HCT116 (cell line): ENCODE measurements at regions not wholly inside any gene's neighbourhood (a gene's known extent, or its start where the extent isn't known, plus 50 kb on each side); places are given as distances from the start of the nearest gene placed in this dataset.

Experiments used
- ATAC-seq: fragments of 200-7000 bp; cut with Tn5 transposase; 2 replicates; pipeline ENCODE4 v1.9.1; 2020; ENCODE audit warnings: mild to moderate bottlenecking, moderate library complexity
- BruUV-seq: library from RNA; stranded (reverse); fragments of 400-500 nt; replicated peaks from 2 replicates; lab custom pipeline; 2021; lab: Mats Ljungman, UMichigan
- CTCF ChIA-PET: fragments of 300-600 bp; sonication (Branson Sonifier 250); formaldehyde crosslinking; loops from one replicate; lab custom pipeline; 2021; ENCODE audit warnings: antibody characterized with exemption; lab: Charles Lee
- POLR2A ChIA-PET: fragments of 300-600, 350-600 bp; sonication (Branson Sonifier 250); formaldehyde crosslinking; loops from one replicate; lab custom pipeline; 2021; ENCODE audit warnings: antibody characterized with exemption; lab: Charles Lee
- RAD21 ChIA-PET, 2 experiments: fragments of 300-600 bp; sonication (Branson Sonifier 250); formaldehyde crosslinking; loops; one replicate each; lab custom pipeline; 2023; ENCODE audit warnings: low total read pairs in 2 of 2; ENCODE audit not compliant: uncharacterized antibody in 2 of 2, unreplicated experiment in 2 of 2, low non-redundant PET in 1 of 2; lab: Charles Lee
- DNase-seq: peaks from one replicate; pipeline ENCODE4 v3.0.0-alpha.2; 2010; ENCODE audit warnings: low read depth, low spot score
- H2AFZ ChIP-seq: fragments of 200-600 bp; shearing (Covaris generic), sonication (generic); 2 replicates; pipeline ENCODE4 v1.6.1; 2017; ENCODE audit warnings: low read depth, mixed run types, mixed read lengths, antibody characterized with exemption, low read length; ENCODE audit not compliant: poor library complexity, severe bottlenecking
- H3K27ac ChIP-seq: 2 replicates; pipeline ENCODE4 v1.5.1; 2012; ENCODE audit warnings: low read depth, low read length
- H3K27me3 ChIP-seq: fragments of 200-600 bp; sonication (generic); 2 replicates; pipeline ENCODE4 v1.6.1; 2016; ENCODE audit warnings: mixed run types, low read length, mixed read lengths; ENCODE audit not compliant: insufficient read depth
- H3K36me3 ChIP-seq, 2 experiments: fragments of 200-500 bp in 1 of 2; fragments of 200-600 bp in 1 of 2; sonication (Bioruptor generic) in 1 of 2; sonication (generic) in 1 of 2; 2 replicates each; pipeline versions ENCODE4 v1.5.1 to v1.6.1; 2014 to 2016; ENCODE audit warnings: low read length in 2 of 2, inconsistent platforms in 1 of 2, mixed read lengths in 1 of 2, mixed run types in 1 of 2; ENCODE audit not compliant: insufficient read depth in 2 of 2, control insufficient read depth in 1 of 2
- H3K4me1 ChIP-seq, 2 experiments: fragments of 200-600 bp in 1 of 2; sonication (generic) in 1 of 2; 2 replicates each; pipeline versions ENCODE4 v1.5.1 to v1.6.1; 2012 to 2017; ENCODE audit warnings: low read length in 2 of 2, inconsistent platforms in 1 of 2, mild to moderate bottlenecking in 1 of 2, mixed read lengths in 1 of 2, mixed run types in 1 of 2, moderate library complexity in 1 of 2; ENCODE audit not compliant: insufficient read depth in 2 of 2, control insufficient read depth in 1 of 2
- H3K4me2 ChIP-seq: fragments of 200-600 bp; sonication (generic); 2 replicates; pipeline ENCODE4 v1.6.1; 2017; ENCODE audit warnings: mixed run types, low read length, mixed read lengths
- H3K4me3 ChIP-seq, 2 experiments: fragments of 200-600 bp in 1 of 2; sonication (generic) in 1 of 2; replicated peaks in 1 of 2; 2 replicates each; pipeline ENCODE4 v1.5.1; 2011 to 2016; ENCODE audit warnings: low read length in 2 of 2, control low read depth in 1 of 2, low read depth in 1 of 2, mild to moderate bottlenecking in 1 of 2, mixed read lengths in 1 of 2, mixed run types in 1 of 2
- H3K79me2 ChIP-seq: fragments of 200-600 bp; sonication (generic); 2 replicates; pipeline ENCODE4 v1.6.1; 2017; ENCODE audit warnings: mild to moderate bottlenecking, mixed run types, low read length, moderate library complexity, mixed read lengths; ENCODE audit not compliant: insufficient read depth
- H3K9ac ChIP-seq: fragments of 200-600 bp; sonication (generic); 2 replicates; pipeline ENCODE4 v1.6.1; 2016; ENCODE audit warnings: low read length, mixed read lengths
- H3K9me2 ChIP-seq: fragments of 200-600 bp; sonication (generic), shearing (Covaris generic); 2 replicates; pipeline ENCODE4 v1.6.1; 2017; ENCODE audit warnings: mixed run types, mild to moderate bottlenecking, moderate library complexity; ENCODE audit not compliant: insufficient read depth
- H3K9me3 ChIP-seq, 2 experiments: fragments of 200-500 bp in 1 of 2; fragments of 200-600 bp in 1 of 2; sonication (Bioruptor generic) in 1 of 2; sonication (generic) in 1 of 2; 2 replicates each; pipeline ENCODE4 v1.6.1; 2014 to 2017; ENCODE audit warnings: low read length in 2 of 2, mixed read lengths in 2 of 2, inconsistent platforms in 1 of 2, low read depth in 1 of 2, mild to moderate bottlenecking in 1 of 2, mixed run types in 1 of 2, moderate library complexity in 1 of 2; ENCODE audit not compliant: control insufficient read depth in 1 of 2, insufficient read depth in 1 of 2
- H4K20me1 ChIP-seq: fragments of 200-600 bp; sonication (generic), shearing (Covaris generic); 2 replicates; pipeline ENCODE4 v1.6.1; 2017; ENCODE audit warnings: mixed run types, mild to moderate bottlenecking, moderate library complexity; ENCODE audit not compliant: insufficient read depth
- EGR1 ChIP-seq: IDR thresholded peaks from 2 replicates; pipeline ENCODE4 v1.6.1; 2012; ENCODE audit warnings: low read depth
- FOSL1 ChIP-seq: IDR thresholded peaks from 2 replicates; pipeline ENCODE4 v1.6.1; 2012; ENCODE audit warnings: low read depth
- MAX ChIP-seq: IDR thresholded peaks from 2 replicates; pipeline ENCODE4 v1.6.1; 2012
- POLR2A ChIP-seq: IDR thresholded peaks from 2 replicates; pipeline ENCODE4 v1.7.0; 2011; ENCODE audit warnings: borderline replicate concordance; ENCODE audit not compliant: insufficient read depth, insufficient read length; ENCODE audit errors: extremely low read depth
- POLR2AphosphoS5 ChIP-seq: IDR thresholded peaks from 2 replicates; pipeline ENCODE4 v1.6.1; 2011; ENCODE audit warnings: mild to moderate bottlenecking, low read depth, low read length, moderate library complexity
- SRF ChIP-seq: IDR thresholded peaks from 2 replicates; pipeline ENCODE4 v1.6.1; 2012; ENCODE audit warnings: low read depth
- TCF7L2 ChIP-seq: IDR thresholded peaks from 2 replicates; pipeline ENCODE4 v1.7.0; 2011; ENCODE audit warnings: borderline replicate concordance, inconsistent platforms; ENCODE audit not compliant: insufficient read depth, insufficient read length; ENCODE audit errors: extremely low read depth
- ZNF274 ChIP-seq: fragments of 200-500 bp; sonication (Bioruptor generic); IDR thresholded peaks from 2 replicates; pipeline ENCODE4 v1.6.1; 2014; ENCODE audit warnings: mild to moderate bottlenecking, low read depth, low read length, inconsistent platforms
- intact Hi-C: fragments of 100-400 bp; cut with micrococcal nuclease; formaldehyde crosslinking; loops from 2 replicates; pipeline ENCODE4 v1.10.0; 2022
- TF ChIP-seq, protein P1 (sequence below), 3 experiments: fragments of 200-600 bp in 1 of 3; sonication (generic) in 1 of 3; IDR thresholded peaks in 2 of 3; conservative IDR thresholded peaks in 1 of 3; 2 replicates each; pipeline ENCODE4 v1.5.1; 2012 to 2017; ENCODE audit warnings: low read depth in 2 of 3, low read length in 2 of 3, antibody characterized with exemption in 1 of 3, borderline replicate concordance in 1 of 3, control low read depth in 1 of 3, mild to moderate bottlenecking in 1 of 3, mixed read lengths in 1 of 3, mixed run types in 1 of 3, moderate library complexity in 1 of 3; ENCODE audit not compliant: insufficient read depth in 1 of 3
- TF ChIP-seq, protein P2 (sequence below): IDR thresholded peaks from 2 replicates; pipeline ENCODE4 v1.6.1; 2011; ENCODE audit warnings: mild to moderate bottlenecking, low read length, moderate library complexity; ENCODE audit not compliant: insufficient replicate concordance; ENCODE audit errors: extremely low read depth

DNA sequence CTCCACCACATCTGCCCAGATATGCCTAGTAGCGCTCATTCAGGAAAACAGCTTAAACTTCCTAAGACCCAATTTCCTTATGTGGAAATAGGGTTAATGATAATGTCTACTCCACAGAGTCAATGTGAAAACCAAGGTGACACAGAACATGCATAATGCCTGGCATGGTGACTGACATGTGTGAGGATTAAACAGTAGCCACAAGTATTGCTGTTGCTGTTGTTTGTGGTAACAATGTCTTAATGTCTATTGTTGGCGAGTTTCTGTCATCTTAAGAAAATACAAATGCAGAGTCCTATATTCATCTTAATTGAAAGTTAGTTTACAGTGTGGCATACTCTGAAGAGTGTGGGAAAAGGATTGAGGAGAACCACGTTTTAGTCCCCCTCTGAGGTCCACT is 75.6 kb upstream of the NGF start:
- DNase-seq (no peak), ATAC-seq (no peak)
- ChIA-PET RAD21 (no interaction called here), CTCF (no interaction called here), POLR2A (no interaction called here)
- TF ChIP-seq MAX: no peak
- no peak for TF ChIP-seq ZNF274
- TF ChIP-seq, protein P1, sequence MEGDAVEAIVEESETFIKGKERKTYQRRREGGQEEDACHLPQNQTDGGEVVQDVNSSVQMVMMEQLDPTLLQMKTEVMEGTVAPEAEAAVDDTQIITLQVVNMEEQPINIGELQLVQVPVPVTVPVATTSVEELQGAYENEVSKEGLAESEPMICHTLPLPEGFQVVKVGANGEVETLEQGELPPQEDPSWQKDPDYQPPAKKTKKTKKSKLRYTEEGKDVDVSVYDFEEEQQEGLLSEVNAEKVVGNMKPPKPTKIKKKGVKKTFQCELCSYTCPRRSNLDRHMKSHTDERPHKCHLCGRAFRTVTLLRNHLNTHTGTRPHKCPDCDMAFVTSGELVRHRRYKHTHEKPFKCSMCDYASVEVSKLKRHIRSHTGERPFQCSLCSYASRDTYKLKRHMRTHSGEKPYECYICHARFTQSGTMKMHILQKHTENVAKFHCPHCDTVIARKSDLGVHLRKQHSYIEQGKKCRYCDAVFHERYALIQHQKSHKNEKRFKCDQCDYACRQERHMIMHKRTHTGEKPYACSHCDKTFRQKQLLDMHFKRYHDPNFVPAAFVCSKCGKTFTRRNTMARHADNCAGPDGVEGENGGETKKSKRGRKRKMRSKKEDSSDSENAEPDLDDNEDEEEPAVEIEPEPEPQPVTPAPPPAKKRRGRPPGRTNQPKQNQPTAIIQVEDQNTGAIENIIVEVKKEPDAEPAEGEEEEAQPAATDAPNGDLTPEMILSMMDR (IDR thresholded peaks at IDR 0.05 in 2 of 3, conservative IDR thresholded peaks at IDR 0.05 in 1 of 3; ENCODE audit: borderline replicate concordance in 1 of 3, insufficient read depth in 1 of 3, low read depth in 2 of 3, low read length in 2 of 3): no peak
- TF ChIP-seq POLR2A: no peak
- no peak for TF ChIP-seq EGR1
- TF ChIP-seq TCF7L2: no peak
- TF ChIP-seq SRF: no peak
- TF ChIP-seq POLR2AphosphoS5: no peak
- no peak for TF ChIP-seq FOSL1
- TF ChIP-seq, protein P2, sequence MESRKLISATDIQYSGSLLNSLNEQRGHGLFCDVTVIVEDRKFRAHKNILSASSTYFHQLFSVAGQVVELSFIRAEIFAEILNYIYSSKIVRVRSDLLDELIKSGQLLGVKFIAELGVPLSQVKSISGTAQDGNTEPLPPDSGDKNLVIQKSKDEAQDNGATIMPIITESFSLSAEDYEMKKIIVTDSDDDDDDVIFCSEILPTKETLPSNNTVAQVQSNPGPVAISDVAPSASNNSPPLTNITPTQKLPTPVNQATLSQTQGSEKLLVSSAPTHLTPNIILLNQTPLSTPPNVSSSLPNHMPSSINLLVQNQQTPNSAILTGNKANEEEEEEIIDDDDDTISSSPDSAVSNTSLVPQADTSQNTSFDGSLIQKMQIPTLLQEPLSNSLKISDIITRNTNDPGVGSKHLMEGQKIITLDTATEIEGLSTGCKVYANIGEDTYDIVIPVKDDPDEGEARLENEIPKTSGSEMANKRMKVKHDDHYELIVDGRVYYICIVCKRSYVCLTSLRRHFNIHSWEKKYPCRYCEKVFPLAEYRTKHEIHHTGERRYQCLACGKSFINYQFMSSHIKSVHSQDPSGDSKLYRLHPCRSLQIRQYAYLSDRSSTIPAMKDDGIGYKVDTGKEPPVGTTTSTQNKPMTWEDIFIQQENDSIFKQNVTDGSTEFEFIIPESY: no peak
- Histone ChIP-seq H3K27ac (no peak overlapping the region), H3K79me2 (no peaks in the 10 kb centered on the region), H3K4me2 (no peak overlapping the region), H3K9ac (no peak overlapping the region), H3K9me3 (no peaks in the 10 kb centered on the region), H3K36me3 (no peaks in the 10 kb centered on the region), H3K4me3 (no peak overlapping the region), H3K4me1 (peaks cover 0 to 9% of the 10 kb centered on the region in 2 experiments; a peak in 2 of 4 replicates), H3K27me3 (no peaks in the 10 kb centered on the region), H4K20me1 (no peaks in the 10 kb centered on the region), H3K9me2 (no peaks in the 10 kb centered on the region), H2AFZ (no peak overlapping the region)
- BruUV-seq: no TSS peak
- intact Hi-C loops: no loop called here
